AML-193 (cell line): ENCODE measurements at regions not wholly inside any gene's neighbourhood (a gene's known extent, or its start where the extent isn't known, plus 50 kb on each side); places are given as distances from the start of the nearest gene placed in this dataset.
A peak's percentile ranks its signal among the peaks of the same experiment; 100 is the strongest.
"Not testable (repeated sequence)": the region's sequence is repeated elsewhere in the genome, so short reads cannot be mapped to it uniquely, and the experiment has no call there.

Experiments
- DNase-seq, 2 experiments: peaks; one replicate each; lab custom pipeline; 2025; lab: John Stamatoyannopoulos, UW

DNA sequence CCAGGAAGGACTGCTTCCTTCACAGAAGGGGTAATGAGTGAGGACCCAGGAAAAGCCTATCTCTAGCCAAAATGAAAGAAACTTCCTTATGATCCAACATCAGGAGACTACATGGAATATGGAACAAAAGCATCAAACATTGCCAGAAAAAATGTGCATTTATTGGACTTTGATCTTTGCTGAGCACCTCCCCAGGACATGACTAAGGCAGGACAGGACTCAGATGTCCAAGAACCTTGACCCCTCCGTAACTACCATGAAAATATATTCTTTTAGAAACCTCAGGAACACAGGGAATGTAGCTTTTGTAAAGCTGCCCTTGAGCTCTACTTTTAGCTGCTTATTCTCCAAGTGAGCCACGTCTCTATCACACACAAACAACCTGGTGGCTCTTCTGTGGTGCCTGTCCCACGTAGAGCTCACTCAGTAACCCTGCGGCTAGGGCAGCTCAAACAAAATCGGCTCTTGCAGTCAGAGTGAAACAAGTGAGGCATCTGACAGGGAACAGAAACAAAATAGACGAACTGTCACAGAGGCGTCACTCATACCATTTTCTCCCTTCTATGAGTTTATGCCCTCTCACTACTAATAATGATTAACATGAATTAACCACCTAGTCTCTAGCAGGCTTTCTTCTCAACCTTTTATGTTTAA lies 471.5 kb upstream of the API5 start:
- no peak for DNase-seq

DNA sequence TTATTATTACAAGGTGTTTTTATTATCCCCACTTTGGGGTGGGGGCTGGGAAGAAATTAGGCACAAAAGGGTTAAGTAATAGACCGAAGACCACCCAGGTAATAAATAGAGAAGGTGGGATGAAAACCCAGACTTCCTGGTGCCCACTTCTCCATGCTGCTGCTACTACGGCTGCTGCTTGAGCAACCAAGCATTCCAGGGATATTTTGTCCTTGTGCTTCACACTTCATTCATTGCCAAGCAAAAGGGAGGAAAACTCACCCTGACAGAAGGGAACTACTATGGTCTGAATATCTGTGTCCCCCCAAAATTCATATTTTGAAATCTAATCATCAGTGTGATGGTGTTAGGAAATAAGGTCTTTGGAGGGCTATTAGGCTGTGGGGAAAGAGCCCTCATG lies 470.9 kb upstream of the API5 start:
- no peak for DNase-seq

DNA sequence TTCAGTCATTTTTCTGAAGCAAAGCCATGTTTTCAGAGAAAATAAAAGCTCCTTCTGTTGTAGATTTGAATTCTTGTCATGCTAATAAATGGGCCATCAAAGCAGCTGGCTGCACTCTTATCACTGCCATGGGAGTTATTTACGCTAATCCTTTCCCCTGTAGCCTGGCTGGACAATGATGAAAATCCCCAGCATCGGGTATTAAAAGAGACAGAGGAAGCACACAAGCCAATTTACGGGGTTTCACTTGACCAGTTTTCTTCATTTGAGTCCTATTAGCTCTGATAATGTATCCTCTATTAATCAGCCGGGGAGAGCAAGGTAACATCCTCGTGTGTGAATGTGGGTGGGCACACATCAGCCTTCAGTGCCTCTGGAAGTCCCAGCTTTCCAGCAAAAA lies 470.2 kb upstream of the API5 start:
- no peak for DNase-seq

DNA sequence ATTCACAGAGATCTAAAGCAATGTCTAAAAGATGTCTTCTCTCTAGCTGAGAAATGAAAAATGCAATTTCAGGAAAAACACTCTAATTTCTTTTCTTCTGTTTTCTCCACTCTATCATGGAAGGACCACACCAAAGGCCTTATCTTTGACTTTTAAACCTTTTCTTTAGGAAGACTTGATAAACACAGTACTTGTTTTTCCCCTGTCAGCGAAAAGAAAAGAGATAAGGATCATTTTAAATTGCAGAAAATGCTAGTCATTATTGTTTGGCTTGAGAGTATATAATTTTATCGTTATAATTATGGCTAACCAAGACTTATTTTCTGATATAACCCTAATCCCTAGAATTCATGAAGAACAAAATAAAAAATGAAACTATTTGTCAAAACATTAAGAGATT lies 462.4 kb upstream of the API5 start:
- no peak for DNase-seq

DNA sequence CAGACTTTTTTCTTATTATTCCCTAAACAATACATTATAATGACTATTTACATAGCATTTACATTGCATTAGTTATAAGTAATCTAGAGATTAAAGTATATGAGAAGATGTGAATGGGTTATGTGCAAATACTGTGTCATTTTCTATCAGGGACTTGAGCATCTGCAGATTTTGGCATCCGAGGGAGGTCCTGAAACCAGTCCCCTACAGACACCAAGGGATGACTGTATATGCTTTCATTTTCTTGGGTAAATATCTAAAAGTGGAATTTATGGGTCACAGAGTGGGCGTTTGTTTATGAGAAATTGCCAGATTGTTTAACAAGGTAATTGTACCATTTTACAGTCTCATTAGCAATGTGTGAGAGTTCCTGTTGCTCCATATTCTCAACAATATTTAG lies 454.5 kb upstream of the API5 start:
- DNase-seq, result no peak

DNA sequence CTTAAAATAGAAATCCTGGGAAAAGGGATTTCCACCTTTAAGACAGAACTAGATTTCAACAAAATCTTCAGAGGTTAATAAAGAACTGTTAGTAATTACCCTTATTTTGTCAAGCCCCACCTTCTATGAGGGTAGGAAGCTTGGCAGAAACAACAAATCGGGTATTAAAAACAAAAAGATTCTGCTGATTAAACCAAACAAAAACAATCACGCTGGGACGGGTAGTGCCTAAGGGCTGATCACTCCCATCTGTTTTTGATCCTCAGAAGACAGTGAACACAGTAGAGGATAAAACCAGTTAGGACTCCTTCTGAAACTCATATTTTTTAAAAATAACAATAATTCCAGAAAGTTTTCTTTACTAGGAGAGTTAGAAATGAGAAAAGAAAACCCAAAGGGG lies 441.3 kb upstream of the API5 start:
- DNase-seq, result no peak

DNA sequence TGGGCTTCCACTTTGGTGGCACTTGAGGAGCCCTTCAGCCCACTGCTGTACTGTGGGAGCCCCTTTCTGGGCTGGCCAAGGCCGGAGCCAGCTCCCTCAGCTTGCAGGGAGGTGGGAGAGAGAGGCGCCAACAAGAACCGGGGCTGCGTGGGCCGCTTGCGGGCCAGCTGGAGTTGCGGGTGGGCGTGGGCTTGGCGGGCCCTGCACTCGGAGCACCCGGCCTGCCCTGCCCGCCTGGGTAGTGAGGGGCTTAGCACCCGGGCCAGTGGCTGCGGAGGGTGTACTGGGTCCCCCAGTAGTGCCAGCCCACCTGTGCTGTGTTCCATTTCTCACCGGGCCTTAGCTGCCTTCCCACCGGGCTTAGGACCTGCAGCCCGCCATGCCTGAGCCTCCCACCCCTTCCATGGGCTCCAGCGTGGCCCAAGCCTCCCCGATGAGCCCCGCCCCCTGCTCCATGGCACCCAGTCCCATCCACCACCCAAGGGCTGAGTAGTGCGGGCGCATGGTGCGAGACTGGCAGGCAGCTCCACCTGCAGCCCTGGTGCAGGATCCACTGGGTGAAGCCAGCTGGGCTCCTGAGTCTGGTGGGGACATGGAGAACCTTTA lies 437.9 kb upstream of the API5 start:
- not testable (repeated sequence) for DNase-seq

DNA sequence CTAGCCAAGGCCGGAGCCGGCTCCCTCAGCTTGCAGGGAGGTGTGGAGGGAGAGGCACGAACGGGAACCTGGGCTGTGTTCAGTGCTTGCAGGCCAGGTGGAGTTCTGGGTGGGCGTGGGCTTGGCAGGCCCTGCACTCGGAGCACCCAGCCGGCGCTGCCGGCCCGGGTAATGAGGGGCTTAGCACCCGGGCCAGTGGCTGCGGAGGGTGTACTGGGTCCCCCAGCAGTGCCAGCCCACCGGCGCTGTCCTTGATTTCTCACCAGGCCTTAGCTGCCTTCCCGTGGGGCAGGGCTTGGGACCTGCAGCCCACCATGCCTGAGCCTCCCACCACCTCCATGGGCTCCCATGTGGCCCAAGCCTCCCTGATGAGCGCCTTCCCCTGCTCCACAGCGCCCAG lies 430.5 kb upstream of the API5 start:
- not testable (repeated sequence) for DNase-seq

DNA sequence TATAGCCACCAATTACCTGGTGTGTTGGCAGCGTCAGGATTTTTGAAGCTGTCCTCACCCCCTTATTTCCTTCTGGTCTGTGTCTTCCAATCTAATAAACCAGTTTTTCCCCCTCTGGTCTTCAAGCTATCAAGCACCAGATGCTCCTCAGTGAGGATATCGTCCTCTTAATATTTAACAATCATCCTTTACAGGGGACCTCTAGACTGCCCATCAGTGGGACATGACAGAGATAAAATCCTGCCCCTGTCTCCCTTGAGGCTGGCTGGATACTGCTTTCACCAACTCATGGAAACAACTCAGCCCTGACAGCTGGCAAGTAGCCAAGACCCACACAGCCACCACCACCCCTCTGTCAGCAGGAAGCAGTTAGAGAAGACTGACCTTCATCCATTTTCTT lies 421.0 kb upstream of the API5 start:
- no peak for DNase-seq

DNA sequence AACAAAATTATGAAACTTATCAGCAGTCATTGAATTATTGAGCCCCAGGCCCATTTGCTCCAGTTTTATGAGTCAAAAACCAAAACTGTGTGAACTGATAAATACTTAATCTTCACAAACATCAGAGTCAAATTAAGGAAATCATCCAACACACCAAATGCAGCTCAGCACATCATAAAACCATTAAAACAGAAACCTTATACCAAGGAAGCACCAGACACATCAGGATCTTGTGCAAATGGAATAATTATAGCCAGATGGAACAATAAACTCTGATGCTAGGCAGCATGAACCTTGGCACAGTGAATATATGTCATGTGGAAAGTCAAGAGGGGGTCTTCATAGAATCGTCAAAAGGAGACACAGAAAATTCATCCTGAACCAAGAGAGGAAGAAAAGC lies 410.7 kb upstream of the API5 start:
- no peak for DNase-seq

DNA sequence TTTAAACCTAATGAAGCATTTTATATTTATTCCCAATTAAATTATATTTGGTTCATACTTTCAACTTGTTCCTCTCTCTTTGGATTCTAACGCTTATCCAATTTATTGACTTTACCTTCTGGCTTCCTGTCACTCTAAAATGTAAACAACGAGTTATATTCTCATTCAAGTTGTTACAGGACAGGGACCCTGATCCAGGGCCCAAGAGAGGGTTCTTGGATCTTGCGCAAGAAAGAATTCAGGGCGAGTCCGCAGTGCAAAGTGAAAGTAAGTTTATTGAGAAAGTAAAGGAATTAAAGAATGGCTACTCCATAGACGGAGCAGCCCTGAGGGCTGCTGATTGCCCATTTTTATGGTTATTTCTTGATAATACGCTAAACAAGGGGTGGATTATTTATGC lies 405.6 kb upstream of the API5 start:
- DNase-seq, result no peak

DNA sequence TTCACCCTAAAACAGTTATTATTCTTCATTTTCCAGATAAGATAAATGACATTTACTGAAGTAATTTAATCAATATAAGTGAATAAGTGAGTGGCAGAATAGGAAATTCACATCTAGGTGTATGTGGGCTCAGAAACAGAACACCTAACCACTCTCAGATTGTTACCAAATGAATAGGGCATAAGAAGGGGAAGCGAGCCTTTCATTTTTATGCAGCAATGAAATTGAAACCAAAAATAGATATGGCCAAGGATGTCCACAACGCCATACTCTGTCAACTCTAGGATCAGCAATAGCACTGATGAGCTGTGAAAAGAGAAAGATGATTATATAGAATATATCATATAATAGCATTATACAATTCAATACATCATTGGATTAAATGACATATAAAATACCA lies 398.1 kb upstream of the API5 start:
- no peak for DNase-seq

DNA sequence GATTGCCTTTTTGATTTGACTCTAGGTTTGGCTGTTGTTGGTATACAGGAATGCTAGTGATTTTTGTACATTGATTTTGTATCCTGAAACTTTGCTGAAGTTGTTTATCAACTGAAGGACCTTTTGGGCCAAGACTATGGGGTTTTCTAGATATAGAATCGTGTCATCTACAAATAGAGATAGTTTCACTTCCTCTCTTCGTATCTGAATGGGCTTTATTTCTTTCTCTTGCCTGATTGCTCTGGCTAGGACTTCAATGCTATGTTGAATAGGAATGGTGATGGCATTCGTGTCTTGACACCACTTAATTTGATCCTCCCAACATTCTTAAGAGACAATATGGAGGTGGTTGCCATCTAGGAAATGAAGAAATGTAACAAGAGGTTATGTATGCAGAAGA lies 388.1 kb upstream of the API5 start:
- no peak for DNase-seq

DNA sequence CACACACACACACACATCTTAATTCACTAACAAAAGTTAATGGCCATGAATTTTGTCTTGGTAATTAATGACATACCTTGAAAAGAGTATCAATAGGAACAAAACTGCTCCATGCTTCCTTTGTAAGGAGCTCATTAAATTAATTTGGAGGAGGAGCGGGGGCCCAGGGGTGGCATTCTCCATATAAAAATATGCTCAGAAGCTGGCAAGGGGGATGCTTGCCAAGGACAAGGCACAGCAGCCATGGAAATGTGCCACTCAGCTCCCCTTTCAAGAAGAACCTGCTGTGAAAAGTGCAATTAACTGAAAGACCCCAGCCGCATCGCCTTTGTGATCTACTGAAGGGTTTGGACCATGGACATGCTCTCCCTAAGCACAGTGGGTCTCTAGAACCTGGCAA lies 385.9 kb upstream of the API5 start:
- DNase-seq, result no peak

DNA sequence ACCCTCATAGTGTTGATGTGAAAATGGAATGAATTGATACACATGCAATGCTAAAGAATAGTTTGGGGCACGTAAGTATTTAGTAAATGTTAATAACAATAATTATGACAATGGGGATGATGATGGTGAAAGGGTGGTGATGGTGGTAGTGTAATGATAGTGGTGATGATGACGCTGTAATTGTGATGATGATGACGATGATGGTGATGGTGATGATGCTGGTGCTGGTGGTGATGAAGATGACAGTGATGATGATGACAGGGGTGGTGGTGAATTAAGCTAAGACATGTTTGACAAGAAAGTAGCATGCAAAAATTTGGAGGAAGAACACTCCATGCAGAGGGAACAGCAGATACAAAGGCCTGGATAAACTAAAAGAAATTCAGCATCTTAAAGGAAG lies 364.4 kb upstream of the API5 start:
- DNase-seq, result no peak

DNA sequence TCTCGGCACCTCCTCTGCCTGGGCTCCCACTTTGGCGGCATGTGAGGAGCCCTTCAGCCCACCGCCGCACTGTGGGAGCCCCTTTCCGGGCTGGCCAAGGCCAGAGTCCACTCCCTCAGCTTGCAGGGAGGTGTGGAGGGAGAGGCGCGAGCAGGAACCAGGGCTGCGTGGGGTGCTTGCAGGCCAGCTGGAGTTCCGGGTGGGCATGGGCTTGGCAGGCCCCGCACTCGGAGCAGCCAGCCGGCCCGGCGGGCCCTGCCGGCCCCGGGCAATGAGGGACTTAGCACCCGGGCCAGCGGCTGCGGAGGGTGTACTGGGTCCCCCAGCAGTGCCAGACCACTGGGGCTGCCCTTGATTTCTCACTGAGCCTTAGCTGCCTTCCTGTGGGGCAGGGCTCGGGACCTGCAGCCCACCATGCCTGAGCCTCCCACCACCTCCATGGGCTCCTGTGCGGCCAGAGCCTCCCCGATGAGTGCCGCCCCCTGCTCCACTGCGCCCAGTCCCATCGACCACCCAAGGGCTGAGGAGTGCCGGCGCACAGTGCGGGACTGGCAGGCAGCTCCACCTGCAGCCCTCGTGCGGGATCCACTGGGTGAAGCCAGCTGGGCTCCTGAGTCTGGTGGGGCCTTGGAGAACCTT lies 361.9 kb upstream of the API5 start:
- DNase-seq, result not testable (repeated sequence)

DNA sequence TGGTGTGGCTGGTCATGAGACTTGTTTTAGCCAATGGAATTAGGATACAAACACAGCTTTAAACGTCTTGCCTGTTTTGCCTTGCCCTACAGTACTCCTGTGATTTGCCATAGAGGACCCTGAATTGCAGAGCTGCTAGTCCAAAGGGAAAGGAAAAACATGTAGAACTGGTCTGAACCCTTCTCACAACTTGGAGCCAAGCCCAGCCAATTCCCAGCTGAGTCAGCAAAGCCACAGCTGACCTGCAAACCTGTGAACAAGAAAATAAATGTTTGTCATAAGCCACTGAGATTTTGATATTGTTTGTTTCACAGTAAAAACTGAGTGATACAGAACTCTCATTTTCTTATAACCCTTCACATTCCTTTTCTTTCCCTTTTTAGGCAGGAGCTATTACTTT lies 360.5 kb upstream of the API5 start:
- no peak for DNase-seq

DNA sequence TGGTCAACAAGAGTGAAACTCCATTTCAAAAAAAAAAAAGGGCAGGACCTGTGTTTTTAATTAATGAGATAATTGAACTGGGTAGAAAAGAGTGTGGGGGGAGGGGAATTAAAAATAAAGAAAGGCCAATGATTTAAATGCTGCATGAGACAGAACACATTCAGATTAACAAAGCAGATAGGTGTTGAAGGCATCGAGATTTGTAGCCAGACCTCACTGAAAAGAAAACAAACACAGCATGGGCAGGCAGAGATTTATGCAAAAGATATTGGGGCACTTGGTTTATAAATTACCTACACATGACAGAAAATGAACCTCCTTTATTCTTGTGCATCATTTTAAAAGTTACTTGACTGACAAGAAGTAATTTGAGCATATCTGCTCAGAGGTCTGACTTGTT lies 354.0 kb upstream of the API5 start:
- no peak for DNase-seq

DNA sequence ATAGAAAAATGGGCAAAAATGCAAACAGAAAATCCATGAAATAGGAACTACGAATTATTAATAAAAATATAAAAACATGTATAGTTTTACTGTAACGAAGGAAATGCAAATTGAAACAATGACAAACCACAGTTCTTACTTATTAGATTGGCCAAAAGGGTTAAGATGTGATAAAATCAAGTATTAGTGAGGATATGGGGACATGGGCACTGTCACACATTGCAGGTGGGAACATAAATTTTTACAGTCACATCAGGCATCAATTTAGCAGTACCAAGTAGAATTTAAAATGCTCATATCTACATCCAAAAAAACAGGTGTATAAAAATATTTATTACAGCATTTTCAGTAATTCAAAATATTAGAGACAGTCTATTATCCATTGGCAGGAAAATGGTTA lies 353.2 kb upstream of the API5 start:
- DNase-seq, result no peak

DNA sequence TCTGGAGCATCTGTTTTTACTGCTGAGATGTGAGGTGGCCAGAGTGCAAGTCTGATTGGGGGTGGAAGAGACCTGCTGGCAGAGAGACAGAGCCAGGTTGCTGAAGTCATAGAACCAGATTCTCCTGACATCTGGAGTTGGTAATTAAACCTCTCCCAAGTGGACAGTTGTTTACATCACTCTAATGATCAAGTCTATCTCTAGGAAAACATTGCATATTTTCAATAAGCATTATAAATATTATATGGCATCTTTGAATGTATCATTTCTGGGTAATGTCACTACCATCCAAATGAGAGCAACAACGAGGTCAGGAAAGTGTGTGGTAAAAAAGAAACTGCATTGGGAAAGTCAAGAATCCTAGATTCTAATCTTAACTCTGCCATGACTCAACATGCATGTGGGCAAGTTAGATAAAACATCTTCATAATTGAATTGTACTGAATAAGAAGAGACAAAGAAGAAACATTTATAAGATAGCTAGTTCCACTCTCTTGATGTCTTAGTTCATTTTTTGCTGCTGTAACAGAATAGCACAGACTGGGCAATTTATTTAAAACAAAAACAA lies 351.2 kb upstream of the API5 start:
- no peak for DNase-seq

DNA sequence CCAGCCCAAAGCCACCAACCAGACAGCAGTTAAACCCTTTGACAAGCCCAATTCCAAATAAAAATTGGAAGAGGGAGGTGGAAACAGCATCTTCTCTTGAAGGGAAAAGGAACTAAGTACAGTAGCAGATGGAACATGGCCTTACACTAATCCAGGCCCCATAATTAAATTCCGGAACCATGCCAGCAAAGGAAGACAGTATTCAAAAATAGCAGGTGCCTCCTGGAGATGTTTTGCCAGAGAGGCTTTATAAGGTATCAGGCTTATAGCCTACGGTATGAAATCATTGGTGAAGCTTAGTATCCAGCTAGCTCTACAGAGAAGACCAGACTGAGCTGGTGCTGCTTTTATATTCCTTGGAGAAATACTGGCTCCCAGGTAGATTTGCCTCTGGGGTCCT lies 344.1 kb upstream of the API5 start:
- DNase-seq, result no peak

DNA sequence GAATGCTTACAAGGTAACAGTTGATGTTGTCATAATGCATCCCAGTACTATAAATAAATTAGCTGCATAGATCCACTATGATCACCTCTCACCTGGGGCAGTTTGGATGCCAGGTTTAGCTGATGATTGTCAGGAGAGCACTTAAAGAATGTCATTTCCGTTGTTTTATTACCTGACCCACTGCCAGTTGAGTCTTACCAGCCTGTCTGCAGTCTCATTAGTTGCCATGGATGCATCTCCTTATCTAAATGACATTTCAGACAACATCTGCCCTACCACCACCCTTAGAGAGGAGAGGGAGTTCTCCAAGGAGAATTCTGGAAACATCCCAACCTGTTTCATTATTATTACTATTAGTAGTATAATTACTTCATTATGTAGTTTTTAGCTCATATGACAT lies 339.1 kb upstream of the API5 start:
- DNase-seq, result no peak

DNA sequence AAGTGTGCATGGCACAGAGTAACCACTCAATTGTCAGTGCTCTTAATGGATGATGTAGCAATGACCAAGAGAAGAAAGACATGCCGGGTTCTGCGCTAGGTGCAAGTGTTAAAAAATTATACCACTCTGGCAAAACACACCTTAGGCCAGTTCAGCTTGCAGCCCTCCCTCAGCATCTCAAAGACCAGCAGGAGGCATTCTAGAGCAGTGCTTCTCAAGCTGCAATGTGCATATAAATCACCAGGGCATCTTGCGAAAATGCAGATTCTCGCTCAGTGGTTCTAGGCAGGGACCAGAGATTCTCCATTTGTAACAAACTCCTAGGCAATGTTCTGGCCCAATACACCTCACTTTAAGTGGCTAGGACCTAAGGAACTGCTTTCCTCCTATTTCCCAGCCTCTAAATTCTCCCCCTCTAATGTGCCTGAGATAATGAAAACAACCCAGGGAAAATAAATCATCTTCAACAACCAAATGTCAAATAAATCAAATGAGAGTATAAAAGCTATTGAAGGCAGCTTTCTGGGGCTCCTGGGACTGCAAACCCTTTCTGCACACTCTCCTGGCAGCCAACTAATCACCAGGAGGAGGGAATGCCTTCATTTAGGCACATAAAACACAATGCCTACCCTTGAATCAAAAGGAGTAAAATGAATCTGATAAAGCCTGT lies 337.2 kb upstream of the API5 start:
- DNase-seq, result peak in 1 of 2 experiments; percentile 0
